GM12874 (cell line): ENCODE measurements at regions not wholly inside any gene's neighbourhood (a gene's known extent, or its start where the extent isn't known, plus 50 kb on each side); places are given as distances from the start of the nearest gene placed in this dataset.

Experiments
- TF ChIP-seq, protein P1 (sequence below): IDR thresholded peaks from 2 replicates; pipeline ENCODE4 v1.5.1; 2011; ENCODE audit warnings: low read depth, mild to moderate bottlenecking, control low read depth, low read length, moderate library complexity; ENCODE audit not compliant: insufficient read depth

DNA sequence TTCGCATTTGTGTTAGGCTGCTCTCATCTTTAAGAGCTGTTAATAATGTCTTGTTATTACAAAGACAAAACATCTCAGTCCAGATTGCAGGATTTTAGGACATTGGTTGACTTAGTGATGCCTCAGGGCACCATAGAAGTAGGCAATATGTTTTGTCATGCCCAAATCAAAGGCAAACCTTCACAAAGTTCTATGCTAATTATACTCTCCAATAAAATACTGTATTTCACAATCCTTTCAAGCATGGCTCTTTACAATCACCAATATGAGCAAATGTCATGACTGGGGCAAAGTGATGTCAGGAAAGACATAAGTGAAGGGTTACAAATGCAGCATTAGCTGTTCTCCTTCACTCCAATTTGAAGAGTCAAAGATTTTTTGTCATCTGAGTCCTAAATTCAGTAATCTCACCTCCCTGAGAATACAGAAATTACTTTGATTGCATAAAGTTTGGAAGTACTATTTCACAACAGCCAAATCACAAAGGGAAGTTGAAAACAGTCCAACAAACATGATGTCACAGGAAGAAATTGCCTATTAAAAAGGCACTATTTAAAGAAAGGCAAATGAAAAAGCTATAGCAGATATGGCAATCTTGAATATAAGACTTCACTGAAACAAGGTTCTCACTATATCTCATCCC lies 303.2 kb downstream of the PRR16 start:
- TF ChIP-seq, protein P1, sequence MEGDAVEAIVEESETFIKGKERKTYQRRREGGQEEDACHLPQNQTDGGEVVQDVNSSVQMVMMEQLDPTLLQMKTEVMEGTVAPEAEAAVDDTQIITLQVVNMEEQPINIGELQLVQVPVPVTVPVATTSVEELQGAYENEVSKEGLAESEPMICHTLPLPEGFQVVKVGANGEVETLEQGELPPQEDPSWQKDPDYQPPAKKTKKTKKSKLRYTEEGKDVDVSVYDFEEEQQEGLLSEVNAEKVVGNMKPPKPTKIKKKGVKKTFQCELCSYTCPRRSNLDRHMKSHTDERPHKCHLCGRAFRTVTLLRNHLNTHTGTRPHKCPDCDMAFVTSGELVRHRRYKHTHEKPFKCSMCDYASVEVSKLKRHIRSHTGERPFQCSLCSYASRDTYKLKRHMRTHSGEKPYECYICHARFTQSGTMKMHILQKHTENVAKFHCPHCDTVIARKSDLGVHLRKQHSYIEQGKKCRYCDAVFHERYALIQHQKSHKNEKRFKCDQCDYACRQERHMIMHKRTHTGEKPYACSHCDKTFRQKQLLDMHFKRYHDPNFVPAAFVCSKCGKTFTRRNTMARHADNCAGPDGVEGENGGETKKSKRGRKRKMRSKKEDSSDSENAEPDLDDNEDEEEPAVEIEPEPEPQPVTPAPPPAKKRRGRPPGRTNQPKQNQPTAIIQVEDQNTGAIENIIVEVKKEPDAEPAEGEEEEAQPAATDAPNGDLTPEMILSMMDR = no peak

DNA sequence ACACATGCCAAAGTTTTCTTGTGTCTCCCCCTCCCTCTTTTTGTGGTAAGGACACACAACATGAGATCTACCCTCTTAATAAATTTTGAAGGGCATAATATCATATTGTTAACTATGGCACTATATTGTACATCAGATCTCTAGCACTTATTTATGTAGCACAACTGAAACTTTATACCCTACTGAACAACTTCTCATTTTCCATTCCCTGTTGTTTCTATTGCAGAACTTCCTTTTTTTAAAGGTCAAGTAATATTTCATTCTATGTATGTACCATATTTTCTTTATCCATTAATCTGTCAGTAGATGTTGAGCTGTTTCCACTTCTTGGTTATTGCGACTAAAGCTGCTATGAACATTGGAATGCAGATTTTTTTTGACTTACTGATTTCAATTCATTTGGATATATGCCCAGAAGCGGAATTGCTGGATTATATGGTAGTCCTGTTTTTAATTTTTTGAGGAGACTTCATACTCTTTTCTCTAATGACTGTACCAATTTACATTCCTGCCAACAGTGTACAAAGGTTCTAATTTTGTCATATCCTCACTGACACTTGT lies 305.3 kb downstream of the PRR16 start:
- TF ChIP-seq, protein P1 = no peak

DNA sequence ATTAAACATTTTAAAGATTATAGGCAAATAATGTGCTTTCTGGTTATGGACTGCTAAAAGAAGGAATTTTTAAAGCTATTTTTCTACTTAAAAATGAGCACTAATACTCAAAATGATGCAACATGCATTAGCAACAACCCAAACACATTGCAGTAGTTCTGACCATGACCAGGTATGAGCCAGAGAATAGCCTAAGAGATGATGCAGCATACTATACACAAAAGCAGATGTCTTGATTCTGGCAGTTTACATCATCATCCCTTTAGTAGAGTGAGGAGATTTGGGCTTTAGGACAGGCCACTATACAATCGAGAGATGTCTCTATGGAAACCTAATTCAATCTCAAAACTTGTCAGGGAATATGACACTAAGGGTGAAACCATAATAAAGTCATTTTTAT lies 307.1 kb downstream of the PRR16 start:
- TF ChIP-seq, protein P1 = no peak

DNA sequence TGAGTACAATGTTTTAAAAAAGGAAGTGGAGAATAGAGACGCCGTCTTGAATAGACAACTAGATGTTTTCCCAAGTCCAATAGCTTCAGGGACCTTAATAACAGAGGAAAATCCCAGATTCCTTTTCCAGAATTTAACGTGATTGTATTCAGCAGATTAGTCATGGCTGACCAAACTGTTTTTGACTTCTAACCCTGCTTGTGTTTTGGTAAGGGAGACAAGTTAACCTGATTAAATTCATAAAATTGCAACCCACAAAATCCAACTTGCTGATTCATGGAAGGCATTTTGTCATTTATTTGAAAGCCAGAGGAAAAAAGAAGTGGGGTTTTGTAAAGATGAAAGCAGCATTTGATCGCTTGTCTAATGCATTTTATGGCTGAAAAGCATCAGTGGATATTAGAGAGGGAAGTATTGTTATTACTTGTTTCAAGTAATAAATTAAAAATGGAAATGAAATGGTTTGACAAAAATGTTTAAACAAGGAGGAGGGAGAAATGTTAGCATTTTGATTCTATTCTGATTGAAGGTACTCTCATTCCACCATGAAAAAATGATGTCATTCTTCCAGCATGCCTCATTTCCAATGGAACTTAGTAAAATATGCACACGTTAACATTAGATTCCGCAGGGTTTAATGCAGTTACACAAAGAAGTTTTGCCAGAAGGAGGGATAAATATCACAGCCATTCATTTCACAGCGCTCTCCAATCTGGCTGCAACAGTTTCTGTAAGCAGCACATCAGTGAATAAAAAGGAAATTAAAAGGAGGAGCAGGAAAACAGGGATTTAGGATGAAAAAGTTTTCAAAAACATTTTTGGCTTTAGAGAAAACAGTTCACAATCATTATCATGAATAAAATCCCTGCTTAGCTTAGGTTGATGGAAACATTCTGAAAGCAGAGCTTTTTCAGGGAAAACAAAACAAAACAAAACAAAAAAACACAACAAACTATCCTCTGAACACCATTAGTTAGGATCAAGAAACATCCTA lies 314.7 kb downstream of the PRR16 start:
- TF ChIP-seq, protein P1 = no peak

- TF ChIP-seq, protein P1 = no peak
Observed at GRCh38 chr5:120779674-120780073, 315.6 kb downstream of the PRR16 start.

- TF ChIP-seq, protein P1 = no peak
Observed at GRCh38 chr5:120788481-120788880, 324.4 kb downstream of the PRR16 start.

DNA sequence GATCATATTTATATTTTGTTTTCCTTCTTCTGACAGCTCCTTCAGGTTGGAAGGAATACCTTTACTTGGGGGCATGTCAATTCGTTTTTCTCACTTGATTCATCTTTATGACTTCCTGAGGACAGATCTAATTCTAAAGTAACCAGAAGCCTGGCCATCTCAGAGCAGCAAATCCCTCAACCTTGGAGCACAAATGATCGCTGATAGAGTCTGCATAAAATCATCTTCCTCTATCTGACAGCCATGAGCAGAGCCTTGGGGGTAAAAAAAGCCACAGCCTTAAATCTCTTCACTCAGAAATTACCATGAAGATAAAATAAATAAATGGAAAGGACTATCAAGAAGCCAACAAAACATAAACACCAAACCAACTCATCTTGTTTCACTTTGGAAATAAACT lies 325.8 kb downstream of the PRR16 start:
- TF ChIP-seq, protein P1 = no peak
